Dermis microvascular lymphatic vessel endothelial cell (primary cell): ENCODE measurements at regions not wholly inside any gene's neighbourhood (a gene's known extent, or its start where the extent isn't known, plus 50 kb on each side); places are given as distances from the start of the nearest gene placed in this dataset.

Source experiments
- DNase-seq, 2 donors: peaks; one replicate each; pipeline versions ENCODE4 v3.0.0 to v3.0.0-alpha.2; 2010; ENCODE audit warnings: low read depth in 2 of 2

DNA sequence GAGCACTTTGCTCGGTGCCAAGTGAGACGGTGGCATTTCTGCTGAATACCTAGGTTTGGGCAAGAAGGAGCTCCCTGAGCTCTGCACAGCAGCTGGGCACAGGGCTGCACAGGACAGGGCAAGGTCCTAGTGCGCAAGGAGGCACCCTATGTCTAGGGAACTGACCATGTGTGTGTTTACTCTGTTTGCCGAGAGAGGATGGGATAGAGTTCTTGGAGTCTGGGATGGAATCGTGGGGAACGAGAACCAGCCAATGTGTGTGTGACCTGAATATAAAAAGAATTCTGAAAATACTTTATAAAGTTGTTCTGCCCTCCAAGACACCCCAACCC, 179.5 kb upstream of the NECTIN1 start:
- no peak for DNase-seq

DNA sequence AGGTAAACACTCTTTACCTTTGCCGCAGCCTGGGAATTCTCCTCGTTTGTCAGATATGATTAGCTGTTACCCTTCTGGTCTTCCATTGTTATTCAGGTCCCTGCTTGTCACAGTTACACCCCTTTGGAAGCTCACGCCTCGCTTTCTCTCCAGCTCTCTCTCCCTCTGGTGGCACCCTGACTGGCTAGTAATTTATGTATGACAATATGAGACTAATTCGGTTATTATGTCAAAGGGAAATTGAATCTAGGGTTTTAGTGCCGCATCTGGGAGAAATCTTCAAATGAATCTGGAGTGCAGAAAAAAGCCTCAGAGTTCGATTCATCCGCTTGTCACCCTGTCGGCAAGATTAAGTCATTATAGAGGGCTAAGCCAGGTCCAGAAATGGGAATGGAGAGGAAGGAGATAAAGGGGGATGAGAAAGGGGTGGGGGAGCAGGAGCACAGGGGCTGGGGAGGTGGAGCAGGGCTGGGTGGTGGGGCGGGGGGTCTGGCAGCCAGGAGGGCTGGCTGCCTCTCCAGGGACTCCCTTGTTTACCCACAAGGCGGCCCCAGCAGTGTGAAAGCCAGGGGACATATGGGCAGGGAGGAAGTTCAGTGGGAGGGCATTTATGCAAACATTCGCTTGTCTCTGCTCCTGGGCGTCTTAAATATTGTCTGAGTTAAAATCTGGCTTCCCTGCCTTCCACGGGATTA, 179.0 kb upstream of the NECTIN1 start:
- DNase-seq = no peak

DNA sequence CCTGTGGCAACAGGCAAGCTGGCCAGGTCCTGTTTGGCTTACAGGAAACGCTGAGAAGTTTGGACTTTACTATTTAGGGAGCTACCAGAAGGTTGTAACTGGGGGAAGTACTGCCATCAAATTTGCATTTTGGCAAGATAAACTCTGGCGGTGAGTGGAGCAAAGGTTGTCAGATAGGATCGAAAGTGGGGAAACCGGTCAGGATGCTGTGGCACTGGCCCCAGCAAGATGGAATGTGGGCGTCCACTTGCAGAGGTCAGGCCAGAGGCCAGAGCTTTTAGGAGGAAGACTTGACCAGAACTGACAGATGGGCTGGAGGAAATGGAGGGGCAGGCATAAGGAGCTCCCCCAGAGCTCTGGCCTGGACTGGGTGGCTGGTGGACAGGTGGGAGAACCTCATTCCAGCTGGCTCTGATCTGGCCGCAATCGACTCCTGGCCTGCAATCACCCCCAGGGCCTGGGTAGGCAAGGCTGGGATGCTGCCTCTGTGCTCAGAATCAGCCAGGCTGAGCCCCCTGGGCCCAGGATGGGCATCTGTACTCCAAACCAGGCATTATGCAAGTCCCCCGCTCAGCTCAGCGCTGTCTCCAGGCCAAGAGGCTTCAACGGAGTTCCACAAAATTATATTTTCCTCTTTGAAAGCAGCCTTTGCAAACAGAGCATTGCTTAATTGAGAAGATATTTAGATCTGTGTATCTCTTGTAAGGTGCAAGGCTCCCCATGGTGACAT, 178.3 kb upstream of the NECTIN1 start:
- no peak for DNase-seq

DNA sequence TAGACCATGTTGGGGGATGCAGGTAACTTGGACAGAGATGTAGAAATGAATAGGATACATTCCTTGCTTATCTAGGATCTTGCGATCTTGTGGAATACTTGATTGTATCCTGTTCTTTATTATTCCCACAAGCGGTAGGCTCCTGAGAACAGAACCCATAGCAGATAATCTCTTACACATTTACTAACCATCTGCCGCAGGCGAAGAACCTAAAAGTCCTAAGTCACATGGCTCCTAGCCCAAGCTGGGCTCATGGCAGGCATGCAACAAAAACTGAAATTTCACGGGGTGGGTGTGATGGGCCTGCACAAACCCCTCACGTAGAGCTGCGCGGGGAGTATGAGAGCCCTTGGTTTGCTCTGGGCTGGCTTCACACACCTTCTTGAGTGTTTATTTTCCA, 177.4 kb upstream of the NECTIN1 start:
- DNase-seq = no peak

DNA sequence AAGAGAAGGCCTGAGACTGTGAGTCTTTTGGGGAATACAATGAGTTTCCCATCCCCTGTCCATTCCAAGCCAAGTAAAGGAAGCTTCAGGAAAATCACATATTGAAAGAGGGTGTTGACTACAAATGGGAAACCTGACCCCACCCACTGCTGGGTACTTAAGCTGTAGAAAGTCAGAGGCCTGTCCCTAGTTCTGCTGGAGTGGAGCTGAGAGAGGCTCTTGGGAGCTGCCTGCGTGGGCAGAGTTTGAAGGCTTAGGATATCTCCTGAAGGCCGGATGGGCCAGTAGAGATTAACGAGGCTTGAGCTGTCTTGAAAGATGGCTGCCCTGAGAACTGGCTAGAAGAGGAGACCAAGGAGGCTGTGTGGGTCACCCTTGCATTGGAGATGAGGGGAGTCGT, 176.2 kb upstream of the NECTIN1 start:
- DNase-seq = no peak

DNA sequence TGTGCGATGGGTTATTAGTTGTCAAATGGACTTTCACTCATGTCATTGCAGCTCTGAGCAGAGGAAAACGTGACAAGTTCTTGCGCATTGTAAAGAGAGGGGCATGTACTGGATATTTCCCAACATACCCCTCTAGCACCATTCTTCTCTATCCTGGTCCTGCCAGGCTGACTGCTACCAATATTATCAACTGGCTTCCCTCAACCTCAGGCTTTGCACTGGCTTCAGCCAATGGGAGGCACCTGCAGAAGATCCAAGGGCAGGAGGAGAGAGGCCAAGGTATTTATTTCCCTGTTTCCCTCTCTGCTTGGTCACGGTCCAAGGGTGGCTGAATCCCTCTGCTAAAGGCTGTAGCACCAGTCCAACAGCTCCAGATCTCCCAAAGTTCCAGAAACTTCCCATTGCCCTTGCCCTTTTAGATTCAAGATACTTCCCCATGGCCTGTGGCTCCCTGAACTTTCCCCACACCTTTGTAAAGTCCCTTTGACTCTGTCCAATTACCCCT, 175.6 kb upstream of the NECTIN1 start:
- DNase-seq = no peak

DNA sequence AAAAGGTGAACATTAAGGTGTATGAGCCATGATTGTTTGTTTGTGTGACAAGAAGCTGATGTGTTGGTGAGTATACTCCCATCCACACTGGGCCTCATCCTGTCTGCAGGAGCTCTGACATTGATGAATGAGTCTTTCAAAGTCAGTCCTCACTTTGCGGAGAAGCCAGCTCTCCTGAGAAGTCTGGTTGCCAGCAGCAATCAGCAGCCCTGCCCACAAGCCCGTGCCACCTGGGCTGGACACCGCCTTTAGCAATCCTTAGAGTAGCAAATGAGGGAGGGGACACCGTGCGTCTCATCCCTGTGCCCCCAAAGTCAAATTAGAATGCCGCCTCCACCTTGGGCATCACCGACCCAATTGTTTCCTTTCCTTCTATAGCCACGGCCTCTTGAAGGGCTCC, 174.8 kb upstream of the NECTIN1 start:
- no peak for DNase-seq

DNA sequence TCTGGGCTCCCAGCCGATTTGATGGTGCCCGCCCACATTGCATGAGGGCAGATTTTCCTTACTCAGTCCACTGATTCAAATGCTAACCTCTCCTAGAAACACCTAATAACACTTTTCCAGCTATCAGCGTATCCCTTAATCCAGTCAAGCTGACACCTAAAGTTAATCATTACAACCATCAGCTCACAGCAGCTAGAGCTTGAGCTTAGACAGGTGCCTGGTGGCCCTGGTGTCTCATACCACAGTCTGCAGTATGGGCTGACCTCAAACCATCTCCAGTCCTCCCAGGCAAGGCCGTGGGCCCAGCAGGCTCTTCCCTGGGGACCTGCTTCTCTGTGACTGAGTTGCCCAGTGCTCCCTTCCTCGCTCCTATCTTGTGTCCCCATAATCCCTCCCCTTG, 174.4 kb upstream of the NECTIN1 start:
- DNase-seq = no peak

DNA sequence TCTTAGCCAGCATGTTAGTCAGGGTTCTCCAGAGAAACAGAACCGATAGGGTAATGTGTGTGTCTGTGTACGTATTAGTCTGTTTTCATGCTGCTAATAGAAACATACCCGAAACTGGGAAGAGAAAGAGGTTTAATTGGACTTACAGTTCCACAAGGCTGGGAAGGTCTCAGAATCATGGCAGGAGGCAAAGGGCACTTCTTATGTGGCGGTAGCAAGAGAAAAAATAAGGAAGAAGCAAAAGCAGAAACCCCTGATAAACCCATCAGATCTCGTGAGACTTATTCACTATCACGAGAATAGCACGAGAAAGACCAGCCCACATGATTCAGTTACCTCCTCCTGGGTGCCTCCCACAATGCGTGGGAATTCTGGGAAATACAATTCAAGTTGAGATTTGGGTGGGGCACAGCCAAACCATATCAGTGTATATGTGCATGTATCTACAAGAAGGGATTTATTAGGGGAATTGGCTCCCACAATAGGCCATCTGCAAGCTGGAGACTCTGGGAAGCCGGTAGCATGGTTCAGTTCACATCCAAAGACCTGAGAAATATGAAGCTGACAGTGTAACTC, 173.7 kb upstream of the NECTIN1 start:
- no peak for DNase-seq

DNA sequence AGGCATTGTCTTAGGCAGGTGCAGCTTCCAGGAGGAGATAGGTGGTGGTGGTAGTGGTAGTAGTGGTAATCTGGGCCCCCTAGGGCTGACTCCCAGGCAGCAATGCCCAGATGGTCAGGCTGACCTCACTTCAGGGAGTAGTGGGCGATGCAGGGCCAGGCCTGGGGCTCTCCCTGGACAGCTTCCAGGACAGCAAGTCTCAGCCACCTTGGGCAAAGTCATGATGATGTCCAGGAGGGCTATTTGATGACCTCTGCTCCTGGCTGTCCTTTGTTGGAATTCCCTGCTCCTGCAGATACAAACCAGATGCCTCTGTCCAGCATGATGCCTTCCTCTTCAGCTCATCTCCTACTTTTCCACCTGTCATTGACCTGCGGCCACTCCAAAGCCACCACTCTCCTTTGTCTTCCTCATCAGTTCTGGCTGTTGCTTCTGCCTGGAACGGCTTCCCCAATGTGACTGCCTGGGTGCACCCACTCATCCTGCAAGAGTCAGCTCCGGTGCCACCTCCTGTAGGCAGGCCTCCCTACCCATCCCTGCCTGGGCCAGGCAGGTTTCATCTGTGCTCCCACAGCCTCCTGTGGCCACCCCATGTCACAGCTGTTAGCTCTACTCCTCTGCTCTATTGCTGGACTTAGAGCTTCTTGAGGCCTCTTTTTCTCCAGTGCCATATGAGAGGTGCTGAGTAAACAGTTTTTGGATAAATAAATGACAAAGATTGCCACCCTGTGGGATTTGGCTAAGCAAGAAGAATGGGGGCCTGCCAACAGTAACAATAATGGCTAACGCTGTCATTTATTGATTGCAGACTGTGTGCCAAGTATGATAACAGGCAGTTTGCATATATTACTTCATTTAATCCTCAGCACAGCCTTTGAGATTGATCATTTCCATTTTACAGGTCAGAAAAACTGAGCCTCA, 172.9 kb upstream of the NECTIN1 start:
- DNase-seq = no peak

DNA sequence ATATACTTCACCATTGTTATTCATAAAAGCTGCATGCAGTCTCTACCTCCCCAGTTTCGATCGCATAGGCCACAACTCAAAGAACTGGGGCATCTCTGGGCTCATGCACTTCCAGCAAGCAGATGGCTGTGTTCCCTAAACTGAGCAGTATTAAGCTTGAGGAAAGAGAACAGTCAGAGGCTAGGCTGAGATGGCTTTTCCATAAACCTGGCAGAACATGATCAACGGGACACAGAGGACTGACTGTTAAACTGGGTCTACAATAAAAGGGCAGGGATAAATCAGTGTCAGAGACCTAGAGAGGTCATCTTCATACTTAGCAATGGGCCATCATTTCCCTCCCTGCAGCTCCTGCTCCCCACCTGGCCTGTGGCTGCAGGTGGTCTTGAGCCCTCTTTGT, 171.0 kb upstream of the NECTIN1 start:
- no peak for DNase-seq

DNA sequence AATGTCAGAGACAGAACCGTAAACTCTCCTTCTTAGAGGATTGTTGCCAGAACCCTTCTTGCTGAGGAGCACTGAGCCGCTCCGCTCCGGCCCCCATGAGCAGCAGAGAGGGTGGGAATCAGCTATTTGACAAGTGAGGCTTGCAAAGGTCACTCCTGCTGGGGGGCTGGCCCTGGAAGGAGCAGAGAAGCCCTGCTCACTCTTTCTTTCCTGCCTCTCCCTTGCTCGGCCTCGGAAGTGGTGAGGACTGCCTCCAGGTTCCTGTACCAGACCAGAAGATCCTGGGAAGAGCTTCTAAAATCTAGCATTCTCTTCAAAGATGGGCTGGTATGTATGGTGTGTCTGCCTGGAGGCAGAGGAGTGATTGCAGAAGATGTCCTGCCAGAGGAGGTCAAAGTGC, 168.6 kb upstream of the NECTIN1 start:
- DNase-seq = no peak

DNA sequence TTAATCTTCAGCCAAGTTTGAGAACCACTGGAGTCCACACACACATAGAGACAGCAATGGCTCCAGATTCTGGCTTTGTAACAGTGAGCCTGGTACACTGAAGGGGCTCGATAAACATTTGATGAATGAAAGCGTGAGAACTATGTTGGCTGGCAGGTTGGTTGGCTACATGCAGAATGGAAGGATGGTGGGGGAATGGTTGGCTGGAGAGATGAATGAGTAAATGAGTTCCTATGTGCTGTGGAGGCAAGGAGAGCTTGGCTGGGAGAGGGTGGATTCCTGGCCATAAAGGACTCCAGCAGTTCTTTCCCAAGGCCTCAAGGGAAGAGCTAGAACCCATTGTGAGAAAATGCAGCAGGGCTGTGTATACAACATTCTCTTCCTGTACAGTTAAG, 168.0 kb upstream of the NECTIN1 start:
- no peak for DNase-seq

DNA sequence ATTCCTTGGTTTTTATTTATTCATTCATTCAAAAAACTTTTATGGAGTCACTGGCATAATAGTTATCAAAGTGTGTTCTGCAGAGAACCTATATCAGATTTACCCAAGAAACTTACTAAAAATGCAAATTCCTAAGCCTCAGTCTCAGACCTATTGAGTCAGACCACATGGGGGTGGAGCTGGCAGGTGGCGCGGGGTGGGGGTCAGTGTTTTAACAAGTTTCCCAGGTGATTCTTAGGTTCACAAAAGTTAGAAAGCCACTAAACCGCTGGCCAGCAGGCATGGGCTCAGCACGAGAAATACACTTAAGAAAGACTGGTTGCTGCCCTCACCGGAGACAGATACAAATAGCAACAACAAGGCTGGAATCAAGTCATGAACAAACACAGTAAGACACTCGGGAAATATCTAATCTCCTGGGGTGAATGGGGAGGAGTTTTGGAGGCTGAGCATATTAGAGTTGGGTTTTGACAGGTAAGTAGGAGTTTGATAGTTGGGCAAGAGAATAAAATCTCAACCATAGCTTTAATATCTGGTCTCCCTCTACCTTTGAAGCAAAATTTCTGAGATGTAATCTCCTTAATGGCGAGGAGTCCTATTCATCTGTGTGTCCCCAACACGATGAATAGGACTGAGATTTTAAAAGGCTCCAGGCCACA, 167.5 kb upstream of the NECTIN1 start:
- no peak for DNase-seq

DNA sequence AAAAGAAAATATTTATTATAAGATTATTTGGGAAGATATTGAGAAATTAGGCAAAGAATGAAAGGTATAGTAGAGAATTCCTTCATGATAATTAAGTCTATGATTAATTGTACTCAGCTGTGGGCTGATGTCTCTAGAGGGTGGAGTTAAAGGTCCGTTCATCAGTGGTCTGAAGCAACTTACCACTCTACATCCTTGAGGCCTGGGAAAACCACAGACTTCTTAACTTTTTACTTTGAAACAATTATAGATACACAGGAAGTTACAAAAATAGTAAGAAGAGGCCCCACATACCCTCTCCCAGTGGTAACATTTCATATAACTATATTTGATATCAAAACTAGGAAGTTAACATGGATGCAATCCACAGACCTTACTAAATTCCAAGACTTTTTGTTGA, 167.0 kb upstream of the NECTIN1 start:
- no peak for DNase-seq

DNA sequence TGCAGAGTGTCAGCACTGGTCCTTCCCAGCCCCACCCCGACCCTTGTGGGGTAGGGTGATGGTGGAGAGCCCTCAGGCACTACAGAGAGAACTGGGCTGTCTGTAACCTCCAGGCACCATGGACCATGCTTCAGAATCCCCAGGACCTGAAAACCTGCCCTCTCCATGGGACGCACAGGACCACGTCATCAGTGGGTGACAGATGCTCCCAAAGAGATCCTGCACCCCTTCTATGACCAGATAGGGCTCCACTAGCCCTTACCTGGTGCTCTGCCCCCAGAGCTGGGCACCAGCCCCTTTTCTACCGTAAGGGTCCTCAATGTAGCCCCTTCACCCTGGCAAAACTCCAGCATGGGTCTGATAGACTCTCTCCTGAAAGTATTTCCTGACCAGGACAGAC, 165.9 kb upstream of the NECTIN1 start:
- DNase-seq = no peak

DNA sequence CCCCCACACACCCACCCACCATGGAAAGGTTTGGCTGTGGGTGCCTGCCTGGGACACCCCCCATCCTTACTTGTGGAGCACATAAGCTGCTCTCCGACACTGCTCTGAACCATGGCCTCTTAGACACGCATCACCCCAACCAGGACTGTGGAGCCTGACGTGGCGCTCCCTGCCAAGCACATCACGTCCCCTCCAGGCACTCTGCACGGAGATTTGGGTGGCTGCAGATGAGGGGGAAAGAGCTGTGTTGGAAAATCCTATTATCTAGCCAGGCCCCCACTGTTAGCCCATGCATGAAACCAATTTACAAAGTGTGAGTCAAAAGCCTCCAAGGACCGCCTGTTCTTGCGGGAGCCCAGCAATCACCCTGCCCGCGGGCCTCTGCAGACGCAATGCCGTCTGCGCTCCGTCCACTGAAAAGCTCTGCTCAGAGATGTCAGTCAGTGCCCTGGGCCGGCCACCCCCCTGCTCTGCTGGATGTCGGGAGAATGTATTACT, 163.4 kb upstream of the NECTIN1 start:
- DNase-seq = no peak

DNA sequence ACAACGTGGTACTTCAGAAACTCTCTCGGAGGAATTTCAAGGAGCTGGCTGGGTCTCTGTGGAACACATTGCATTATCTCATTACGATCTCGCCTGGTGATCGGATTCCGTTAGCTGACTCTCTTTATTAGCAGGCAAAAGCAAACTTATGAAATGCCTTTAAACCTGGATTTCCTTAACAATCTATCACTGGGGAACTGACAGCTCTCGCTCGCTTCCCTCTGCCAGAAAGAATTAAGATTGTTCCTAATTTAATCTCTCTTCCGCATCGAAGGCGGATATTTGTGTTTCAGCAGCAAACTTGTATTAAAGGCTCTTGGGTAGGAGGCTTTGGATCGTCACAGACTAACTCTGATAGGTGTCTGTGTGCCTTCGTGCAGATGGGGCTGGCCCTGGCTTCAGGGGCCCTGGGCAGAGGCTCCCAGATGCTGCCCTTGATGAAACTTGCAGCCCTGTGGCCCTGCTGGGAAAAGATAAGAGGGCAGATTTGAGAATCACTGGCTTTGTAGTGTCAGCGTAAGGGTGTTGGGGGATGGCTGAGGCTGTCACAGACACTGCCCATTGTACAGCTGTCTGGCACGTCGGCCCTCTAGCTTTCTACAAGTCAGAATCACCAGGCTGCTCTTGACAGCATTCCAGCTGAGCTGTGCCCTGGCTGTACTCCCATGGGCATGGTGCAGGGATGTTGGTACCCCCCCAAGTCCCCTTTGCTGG, 162.2 kb upstream of the NECTIN1 start:
- DNase-seq = no peak

DNA sequence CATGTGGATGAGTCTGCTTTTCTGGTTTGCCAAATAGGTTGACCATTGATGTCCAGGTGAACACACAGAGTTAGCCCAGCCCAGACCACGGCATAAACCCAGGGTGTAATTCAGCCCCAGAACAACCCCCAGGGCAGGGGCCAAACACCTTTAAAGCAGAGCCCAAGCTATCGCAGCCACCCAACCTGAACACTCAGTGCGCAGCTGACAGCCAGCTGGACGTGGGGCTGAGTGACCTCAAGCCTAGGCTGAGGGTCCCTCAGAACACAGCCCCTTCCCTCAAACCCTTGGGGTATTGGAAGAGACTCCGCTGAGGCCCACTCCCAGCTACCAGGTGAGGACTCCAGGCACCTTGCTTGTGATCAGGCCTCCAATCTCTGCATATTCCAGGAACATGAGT, 161.5 kb upstream of the NECTIN1 start:
- no peak for DNase-seq

DNA sequence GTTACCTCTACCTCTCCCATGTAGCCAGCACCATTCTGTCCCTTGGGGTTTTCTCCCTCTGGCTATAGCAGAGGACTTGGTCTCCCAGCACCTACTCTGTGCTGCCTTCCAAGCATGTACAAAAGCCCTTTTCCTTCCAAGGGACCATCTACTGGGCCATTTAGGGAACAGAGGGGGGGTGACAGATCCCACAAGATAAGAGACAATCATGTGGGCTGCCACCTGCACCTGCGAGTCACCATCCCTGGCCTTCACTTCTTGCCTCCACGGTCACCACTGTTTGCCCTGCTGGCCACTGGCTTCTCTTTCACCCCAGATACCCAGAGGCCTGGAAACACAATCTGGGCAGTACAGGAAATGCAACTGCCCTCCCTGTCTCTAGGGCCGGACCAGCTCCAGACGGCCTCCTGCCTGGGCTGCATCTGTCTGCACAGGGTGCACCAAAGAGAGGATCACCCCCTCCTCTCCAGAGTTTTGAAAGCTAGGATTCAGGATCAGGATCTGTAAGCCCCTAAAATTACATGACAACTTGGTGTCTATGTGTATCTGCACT, 160.8 kb upstream of the NECTIN1 start:
- DNase-seq = no peak
